ENCODE measurements at regions not wholly inside any gene's neighbourhood (a gene's known extent, or its start where the extent isn't known, plus 50 kb on each side); places are given as distances from the start of the nearest gene placed in this dataset.

DNA sequence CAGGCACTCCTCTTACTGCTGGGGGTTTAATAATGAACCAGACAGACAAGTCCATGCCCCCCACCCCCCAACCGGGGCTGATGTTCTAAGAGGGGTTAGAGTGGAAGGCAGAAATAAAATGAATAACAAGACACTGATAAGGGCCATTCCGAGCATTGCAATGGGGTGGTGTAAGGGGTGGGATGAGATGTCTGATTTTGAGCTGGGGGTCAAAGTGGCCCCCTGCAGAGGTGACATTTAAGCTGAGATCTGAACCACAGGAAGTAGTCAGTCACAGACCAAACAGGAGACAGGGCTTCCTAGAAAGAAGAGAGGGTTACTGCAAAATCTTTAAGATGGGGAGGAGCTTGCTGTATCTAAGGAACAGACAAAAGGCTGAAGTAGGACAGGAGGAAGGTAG lies 180.6 kb upstream of the SH3BP4 start:
- peak in 1 of 2 donors; percentile 61 for DNase-seq (ENCODE audit: low read depth in 2 of 2)
- no peaks in the 10 kb centered on the region for H3K9me3 ChIP-seq (ENCODE audit: control insufficient read depth, insufficient read depth, low read depth, low read length)

GRCh38 chr2:234770715-234771141 lies 181.1 kb upstream of the SH3BP4 start:
- Histone ChIP-seq H3K27me3 (ENCODE audit: control insufficient read depth, insufficient read depth, low read length) (peaks cover 2% of the 10 kb centered on the region), H3K9me3 (ENCODE audit: control insufficient read depth, insufficient read depth, low read depth, low read length) (no peaks in the 10 kb centered on the region), H4K20me1 (ENCODE audit: control insufficient read depth, extremely low read depth, insufficient read depth, low read length) (no peaks in the 10 kb centered on the region), H3K36me3 (ENCODE audit: control insufficient read depth, insufficient read depth, low read length) (no peaks in the 10 kb centered on the region), H2AFZ (ENCODE audit: low read length) (no peak overlapping the region), H3K4me2 (ENCODE audit: extremely low read depth, insufficient read depth, low read length) (no peak overlapping the region), H3K4me1 (ENCODE audit: control insufficient read depth, extremely low read depth, insufficient read depth, low read length) (peaks cover 18% of the 10 kb centered on the region), H3K27ac (ENCODE audit: insufficient read depth, low read length) (no peak overlapping the region), H3K79me2 (ENCODE audit: control insufficient read depth, insufficient read depth, low read length) (no peaks in the 10 kb centered on the region), H3K4me3 (replicated peaks in 1 of 4; ENCODE audit: control extremely low read depth in 1 of 4, insufficient read depth in 1 of 4, low read depth in 3 of 4, low read length in 4 of 4) (no peak overlapping the region), H3K9ac (ENCODE audit: insufficient read depth, low read length) (no peak overlapping the region)
- TF ChIP-seq EZH2 (IDR thresholded peaks at IDR 0.05; ENCODE audit: low read length, missing control alignments): no peak
- TF ChIP-seq, protein P1, sequence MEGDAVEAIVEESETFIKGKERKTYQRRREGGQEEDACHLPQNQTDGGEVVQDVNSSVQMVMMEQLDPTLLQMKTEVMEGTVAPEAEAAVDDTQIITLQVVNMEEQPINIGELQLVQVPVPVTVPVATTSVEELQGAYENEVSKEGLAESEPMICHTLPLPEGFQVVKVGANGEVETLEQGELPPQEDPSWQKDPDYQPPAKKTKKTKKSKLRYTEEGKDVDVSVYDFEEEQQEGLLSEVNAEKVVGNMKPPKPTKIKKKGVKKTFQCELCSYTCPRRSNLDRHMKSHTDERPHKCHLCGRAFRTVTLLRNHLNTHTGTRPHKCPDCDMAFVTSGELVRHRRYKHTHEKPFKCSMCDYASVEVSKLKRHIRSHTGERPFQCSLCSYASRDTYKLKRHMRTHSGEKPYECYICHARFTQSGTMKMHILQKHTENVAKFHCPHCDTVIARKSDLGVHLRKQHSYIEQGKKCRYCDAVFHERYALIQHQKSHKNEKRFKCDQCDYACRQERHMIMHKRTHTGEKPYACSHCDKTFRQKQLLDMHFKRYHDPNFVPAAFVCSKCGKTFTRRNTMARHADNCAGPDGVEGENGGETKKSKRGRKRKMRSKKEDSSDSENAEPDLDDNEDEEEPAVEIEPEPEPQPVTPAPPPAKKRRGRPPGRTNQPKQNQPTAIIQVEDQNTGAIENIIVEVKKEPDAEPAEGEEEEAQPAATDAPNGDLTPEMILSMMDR (conservative IDR thresholded peaks at IDR 0.05 in 1 of 2, IDR thresholded peaks at IDR 0.05 in 1 of 2; ENCODE audit: low read depth in 1 of 2, low read length in 2 of 2): no peak
- peak in 1 of 2 donors; percentile 10 for DNase-seq (ENCODE audit: low read depth in 2 of 2)

More for the DNA sequence above, 180.6 kb upstream of the SH3BP4 start:
- Histone ChIP-seq H3K4me1 (ENCODE audit: control insufficient read depth, extremely low read depth, insufficient read depth, low read length) (peaks cover 18% of the 10 kb centered on the region), H2AFZ (ENCODE audit: low read length) (no peak overlapping the region), H3K27me3 (ENCODE audit: control insufficient read depth, insufficient read depth, low read length) (peaks cover 2% of the 10 kb centered on the region), H3K36me3 (ENCODE audit: control insufficient read depth, insufficient read depth, low read length) (no peaks in the 10 kb centered on the region), H4K20me1 (ENCODE audit: control insufficient read depth, extremely low read depth, insufficient read depth, low read length) (no peaks in the 10 kb centered on the region), H3K79me2 (ENCODE audit: control insufficient read depth, insufficient read depth, low read length) (no peaks in the 10 kb centered on the region), H3K9ac (ENCODE audit: insufficient read depth, low read length) (no peak overlapping the region), H3K4me3 (replicated peaks in 1 of 4; ENCODE audit: control extremely low read depth in 1 of 4, insufficient read depth in 1 of 4, low read depth in 3 of 4, low read length in 4 of 4) (no peak overlapping the region), H3K27ac (ENCODE audit: insufficient read depth, low read length) (no peak overlapping the region), H3K4me2 (ENCODE audit: extremely low read depth, insufficient read depth, low read length) (no peak overlapping the region)
- TF ChIP-seq, protein P1 (conservative IDR thresholded peaks at IDR 0.05 in 1 of 2, IDR thresholded peaks at IDR 0.05 in 1 of 2; ENCODE audit: low read depth in 1 of 2, low read length in 2 of 2): no peak
- TF ChIP-seq EZH2 (IDR thresholded peaks at IDR 0.05; ENCODE audit: low read length, missing control alignments): no peak

DNA sequence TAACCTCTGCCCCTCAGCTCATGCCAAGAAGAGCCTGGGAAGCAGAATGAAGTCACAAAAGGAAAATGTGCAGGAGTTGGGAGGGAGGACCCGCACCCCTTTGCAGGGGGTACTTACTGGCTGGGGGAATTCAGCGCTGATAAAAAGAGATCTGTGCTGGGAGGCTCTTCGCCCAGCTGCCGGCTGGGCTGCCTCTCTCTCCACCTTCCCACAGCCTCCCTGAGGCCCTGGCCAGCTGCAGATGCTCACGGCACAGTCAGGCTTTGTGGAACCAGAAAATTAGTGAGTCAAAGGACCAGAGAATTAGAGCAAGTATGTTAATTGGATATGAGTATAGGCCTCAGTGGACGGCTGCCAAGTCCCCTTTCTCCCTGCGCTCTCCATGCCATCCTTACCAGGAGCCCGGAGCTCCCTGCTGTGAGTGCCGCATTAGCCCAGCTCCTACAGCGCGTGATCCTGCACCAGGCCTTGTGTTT lies 181.7 kb upstream of the SH3BP4 start:
- H3K27me3 ChIP-seq (ENCODE audit: control insufficient read depth, insufficient read depth, low read length): peaks cover 2% of the 10 kb centered on the region
- no peaks in the 10 kb centered on the region for H4K20me1 ChIP-seq (ENCODE audit: control insufficient read depth, extremely low read depth, insufficient read depth, low read length)
- H3K4me3 ChIP-seq (replicated peaks in 1 of 4; ENCODE audit: control extremely low read depth in 1 of 4, insufficient read depth in 1 of 4, low read depth in 3 of 4, low read length in 4 of 4): no peak overlapping the region
- TF ChIP-seq EZH2 (IDR thresholded peaks at IDR 0.05; ENCODE audit: low read length, missing control alignments): no peak
- TF ChIP-seq, protein P1 (conservative IDR thresholded peaks at IDR 0.05 in 1 of 2, IDR thresholded peaks at IDR 0.05 in 1 of 2; ENCODE audit: low read depth in 1 of 2, low read length in 2 of 2): no peak
- no peak overlapping the region for H3K9ac ChIP-seq (ENCODE audit: insufficient read depth, low read length)
- no peak overlapping the region for H3K4me2 ChIP-seq (ENCODE audit: extremely low read depth, insufficient read depth, low read length)
- H3K9me3 ChIP-seq (ENCODE audit: control insufficient read depth, insufficient read depth, low read depth, low read length): no peaks in the 10 kb centered on the region
- no peaks in the 10 kb centered on the region for H3K79me2 ChIP-seq (ENCODE audit: control insufficient read depth, insufficient read depth, low read length)
- H2AFZ ChIP-seq (ENCODE audit: low read length): no peak overlapping the region
- H3K4me1 ChIP-seq (ENCODE audit: control insufficient read depth, extremely low read depth, insufficient read depth, low read length): peaks cover 18% of the 10 kb centered on the region
- peak; percentile 78 to 91 for DNase-seq (ENCODE audit: low read depth in 2 of 2)
- no peak overlapping the region for H3K27ac ChIP-seq (ENCODE audit: insufficient read depth, low read length)
- H3K36me3 ChIP-seq (ENCODE audit: control insufficient read depth, insufficient read depth, low read length): no peaks in the 10 kb centered on the region
